Esophagus muscularis mucosa (tissue), 3 donors: ENCODE measurements at regions not wholly inside any gene's neighbourhood (a gene's known extent, or its start where the extent isn't known, plus 50 kb on each side); places are given as distances from the start of the nearest gene placed in this dataset.

ENCODE experiments used
- POLR2AphosphoS5 ChIP-seq, 2 donors: sonication (generic); formaldehyde crosslinking; IDR thresholded peaks; one replicate each; pipeline ENCODE4 v1.6.1; 2017; ENCODE audit warnings: antibody characterized with exemption in 2 of 2
- TF ChIP-seq, protein P1 (sequence below), 3 experiments: fragments of 200-600 bp in 2 of 3; fragments of 450-650 bp in 1 of 3; sonication (generic) in 2 of 3; IDR thresholded peaks; one replicate each; pipeline ENCODE4 v1.5.1; 2017 to 2019; ENCODE audit warnings: antibody characterized with exemption in 3 of 3, mild to moderate bottlenecking in 2 of 3, moderate library complexity in 1 of 3

- TF ChIP-seq POLR2AphosphoS5 (IDR thresholded peaks at IDR 0.05), result no peak
- TF ChIP-seq, protein P1, sequence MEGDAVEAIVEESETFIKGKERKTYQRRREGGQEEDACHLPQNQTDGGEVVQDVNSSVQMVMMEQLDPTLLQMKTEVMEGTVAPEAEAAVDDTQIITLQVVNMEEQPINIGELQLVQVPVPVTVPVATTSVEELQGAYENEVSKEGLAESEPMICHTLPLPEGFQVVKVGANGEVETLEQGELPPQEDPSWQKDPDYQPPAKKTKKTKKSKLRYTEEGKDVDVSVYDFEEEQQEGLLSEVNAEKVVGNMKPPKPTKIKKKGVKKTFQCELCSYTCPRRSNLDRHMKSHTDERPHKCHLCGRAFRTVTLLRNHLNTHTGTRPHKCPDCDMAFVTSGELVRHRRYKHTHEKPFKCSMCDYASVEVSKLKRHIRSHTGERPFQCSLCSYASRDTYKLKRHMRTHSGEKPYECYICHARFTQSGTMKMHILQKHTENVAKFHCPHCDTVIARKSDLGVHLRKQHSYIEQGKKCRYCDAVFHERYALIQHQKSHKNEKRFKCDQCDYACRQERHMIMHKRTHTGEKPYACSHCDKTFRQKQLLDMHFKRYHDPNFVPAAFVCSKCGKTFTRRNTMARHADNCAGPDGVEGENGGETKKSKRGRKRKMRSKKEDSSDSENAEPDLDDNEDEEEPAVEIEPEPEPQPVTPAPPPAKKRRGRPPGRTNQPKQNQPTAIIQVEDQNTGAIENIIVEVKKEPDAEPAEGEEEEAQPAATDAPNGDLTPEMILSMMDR (IDR thresholded peaks at IDR 0.05), result no peak
Observed at GRCh38 chr18:35842536-35842935, 129.9 kb upstream of the RMP24 start.
